Keratinocyte (primary cell): ENCODE measurements at regions not wholly inside any gene's neighbourhood (a gene's known extent, or its start where the extent isn't known, plus 50 kb on each side); places are given as distances from the start of the nearest gene placed in this dataset.

Source experiments
- DNase-seq: peaks from one replicate; pipeline ENCODE4 v3.0.0-alpha.2; 2011; ENCODE audit warnings: low read depth, missing footprints, low spot score
- FAIRE-seq: peaks from 2 replicates; lab custom pipeline; 2011; peaks lifted over from hg19 to GRCh38; lab: Jason Lieb, UNC
- H2AFZ ChIP-seq: 2 replicates; pipeline ENCODE4 v1.6.0; 2012; ENCODE audit warnings: low read length, control low read depth, inconsistent platforms; ENCODE audit not compliant: control insufficient read depth
- H3K27ac ChIP-seq: 2 replicates; pipeline ENCODE4 v1.5.1; 2011; ENCODE audit warnings: low read length; ENCODE audit not compliant: control insufficient read depth, insufficient read depth
- H3K27me3 ChIP-seq: 3 replicates; pipeline ENCODE4 v1.6.0; 2011; ENCODE audit warnings: low read length; ENCODE audit not compliant: control insufficient read depth, insufficient read depth; ENCODE audit errors: extremely low read depth
- H3K36me3 ChIP-seq, 2 experiments: 2 replicates in 1 of 2; 3 replicates in 1 of 2; pipeline ENCODE4 v1.5.1; 2011; ENCODE audit warnings: low read length in 2 of 2, mild to moderate bottlenecking in 1 of 2; ENCODE audit not compliant: control insufficient read depth in 2 of 2, insufficient read depth in 2 of 2; ENCODE audit errors: extremely low read depth in 1 of 2
- H3K4me1 ChIP-seq: 3 replicates; pipeline ENCODE4 v1.5.1; 2011; ENCODE audit warnings: low read length; ENCODE audit not compliant: control insufficient read depth, insufficient read depth; ENCODE audit errors: extremely low read depth
- H3K4me2 ChIP-seq: 3 replicates; pipeline ENCODE4 v1.6.0; 2011; ENCODE audit warnings: low read depth, low read length; ENCODE audit not compliant: control insufficient read depth, insufficient read depth; ENCODE audit errors: extremely low read depth
- H3K4me3 ChIP-seq, 3 experiments: fragments of 200-600 bp in 1 of 3; sonication (generic) in 1 of 3; 2 replicates in 2 of 3; 3 replicates in 1 of 3; pipeline ENCODE4 v1.5.1; 2011 to 2016; ENCODE audit warnings: low read length in 3 of 3, mild to moderate bottlenecking in 3 of 3, control low read depth in 2 of 3, inconsistent platforms in 1 of 3, low read depth in 1 of 3, mixed read lengths in 1 of 3, mixed run types in 1 of 3, moderate library complexity in 1 of 3; ENCODE audit not compliant: control insufficient read depth in 2 of 3, insufficient read depth in 2 of 3; ENCODE audit errors: extremely low read depth in 1 of 3
- H3K79me2 ChIP-seq: 2 replicates; pipeline ENCODE4 v1.6.0; 2012; ENCODE audit warnings: low read length; ENCODE audit not compliant: control insufficient read depth, insufficient read depth
- H3K9ac ChIP-seq: 3 replicates; pipeline ENCODE4 v1.6.0; 2011; ENCODE audit warnings: low read length; ENCODE audit not compliant: control insufficient read depth, insufficient read depth; ENCODE audit errors: extremely low read depth
- H3K9me1 ChIP-seq: 3 replicates; pipeline ENCODE4 v1.6.0; 2011; ENCODE audit warnings: low read length; ENCODE audit not compliant: control insufficient read depth, insufficient read depth; ENCODE audit errors: extremely low read depth
- H3K9me3 ChIP-seq: 2 replicates; pipeline ENCODE4 v1.5.1; 2012; ENCODE audit warnings: low read depth, low read length; ENCODE audit not compliant: control insufficient read depth
- H4K20me1 ChIP-seq: 3 replicates; pipeline ENCODE4 v1.6.0; 2011; ENCODE audit warnings: low read length; ENCODE audit not compliant: control insufficient read depth, insufficient read depth; ENCODE audit errors: extremely low read depth
- EZH2 ChIP-seq: IDR thresholded peaks from one replicate; pipeline ENCODE4 v1.6.1; 2012; ENCODE audit warnings: inconsistent platforms, mild to moderate bottlenecking, low read length, moderate library complexity
- dilution Hi-C: fragments of 300-500 bp; cut with MboI; formaldehyde crosslinking; loops from one replicate; pipeline ENCODE4 v1.7.0; 2020; ENCODE audit warnings: low sequenced_read_pairs; ENCODE audit not compliant: extremely low pct_ligation_motif_present
- TF ChIP-seq, protein P1 (sequence below), 3 experiments: IDR thresholded peaks in 1 of 3; conservative IDR thresholded peaks in 1 of 3; optimal IDR thresholded peaks in 1 of 3; 2 replicates in 2 of 3; 3 replicates in 1 of 3; pipeline versions ENCODE3 to v1.5.1; 2011; ENCODE audit warnings: low read length in 3 of 3, mild to moderate bottlenecking in 3 of 3, moderate library complexity in 2 of 3, control low read depth in 1 of 3, inconsistent platforms in 1 of 3; ENCODE audit not compliant: insufficient read depth in 2 of 3; ENCODE audit errors: extremely low read depth in 1 of 3

DNA sequence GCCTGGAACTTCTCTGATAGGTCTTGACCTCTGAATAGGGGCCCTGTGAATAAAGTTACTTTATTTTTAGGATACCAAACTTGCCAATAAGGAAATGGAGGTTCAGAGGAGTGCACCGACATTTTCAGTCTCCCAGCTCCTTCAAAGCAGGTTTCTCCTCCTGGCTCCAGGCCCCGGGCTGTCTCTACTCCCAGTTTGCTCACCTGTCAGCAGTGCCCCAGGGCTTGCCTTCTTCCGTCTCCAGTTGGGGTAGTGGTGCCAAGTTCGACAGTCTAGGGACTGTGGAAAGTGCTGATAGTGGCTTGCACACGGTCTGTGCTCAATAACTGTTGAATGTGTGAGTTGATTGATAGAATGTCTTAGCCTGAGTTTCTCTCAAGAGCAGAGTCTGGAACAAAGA, 149.2 kb downstream of the ACTL8 start:
- Histone ChIP-seq H3K4me3 (no peak overlapping the region), H3K9me3 (no peaks in the 10 kb centered on the region), H3K27ac (no peak overlapping the region), H3K36me3 (no peaks in the 10 kb centered on the region), H2AFZ (no peak overlapping the region), H4K20me1 (no peaks in the 10 kb centered on the region), H3K79me2 (no peaks in the 10 kb centered on the region), H3K4me1 (no peaks in the 10 kb centered on the region), H3K9me1 (no peaks in the 10 kb centered on the region), H3K27me3 (no peaks in the 10 kb centered on the region), H3K9ac (no peak overlapping the region), H3K4me2 (no peak overlapping the region)
- dilution Hi-C loops, result no loop called here
- DNase-seq (no peak), FAIRE-seq (no peak)
- TF ChIP-seq EZH2, result no peak
- TF ChIP-seq, protein P1, sequence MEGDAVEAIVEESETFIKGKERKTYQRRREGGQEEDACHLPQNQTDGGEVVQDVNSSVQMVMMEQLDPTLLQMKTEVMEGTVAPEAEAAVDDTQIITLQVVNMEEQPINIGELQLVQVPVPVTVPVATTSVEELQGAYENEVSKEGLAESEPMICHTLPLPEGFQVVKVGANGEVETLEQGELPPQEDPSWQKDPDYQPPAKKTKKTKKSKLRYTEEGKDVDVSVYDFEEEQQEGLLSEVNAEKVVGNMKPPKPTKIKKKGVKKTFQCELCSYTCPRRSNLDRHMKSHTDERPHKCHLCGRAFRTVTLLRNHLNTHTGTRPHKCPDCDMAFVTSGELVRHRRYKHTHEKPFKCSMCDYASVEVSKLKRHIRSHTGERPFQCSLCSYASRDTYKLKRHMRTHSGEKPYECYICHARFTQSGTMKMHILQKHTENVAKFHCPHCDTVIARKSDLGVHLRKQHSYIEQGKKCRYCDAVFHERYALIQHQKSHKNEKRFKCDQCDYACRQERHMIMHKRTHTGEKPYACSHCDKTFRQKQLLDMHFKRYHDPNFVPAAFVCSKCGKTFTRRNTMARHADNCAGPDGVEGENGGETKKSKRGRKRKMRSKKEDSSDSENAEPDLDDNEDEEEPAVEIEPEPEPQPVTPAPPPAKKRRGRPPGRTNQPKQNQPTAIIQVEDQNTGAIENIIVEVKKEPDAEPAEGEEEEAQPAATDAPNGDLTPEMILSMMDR (optimal IDR thresholded peaks at IDR 0.05 in 1 of 3, IDR thresholded peaks at IDR 0.05 in 1 of 3, conservative IDR thresholded peaks at IDR 0.05 in 1 of 3; ENCODE audit: extremely low read depth in 1 of 3, insufficient read depth in 2 of 3, low read length in 3 of 3), result no peak

DNA sequence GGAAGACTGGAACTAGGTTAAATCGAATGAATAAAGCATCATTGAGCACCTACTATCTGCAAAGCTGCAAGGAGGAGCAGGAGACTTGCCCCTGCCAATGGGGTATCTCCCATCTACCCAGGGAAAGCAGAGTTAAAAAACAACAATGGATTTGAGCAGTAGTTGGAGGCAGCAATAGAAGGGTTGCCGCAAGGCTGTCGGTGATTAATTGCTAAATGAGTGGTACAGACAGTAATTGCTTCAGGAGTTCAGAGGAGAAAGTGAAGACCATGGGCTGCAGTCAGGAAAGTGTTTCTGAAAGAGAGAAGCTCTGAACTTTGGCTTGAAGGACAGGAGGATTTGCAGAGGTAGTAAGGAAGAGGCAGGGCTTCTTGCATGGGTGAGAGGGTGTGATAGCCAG, 152.9 kb downstream of the ACTL8 start:
- no peaks in the 10 kb centered on the region for H3K4me1 ChIP-seq
- no peak overlapping the region for H3K4me3 ChIP-seq
- no peak overlapping the region for H2AFZ ChIP-seq
- TF ChIP-seq, protein P1 (optimal IDR thresholded peaks at IDR 0.05 in 1 of 3, IDR thresholded peaks at IDR 0.05 in 1 of 3, conservative IDR thresholded peaks at IDR 0.05 in 1 of 3; ENCODE audit: extremely low read depth in 1 of 3, insufficient read depth in 2 of 3, low read length in 3 of 3), result no peak
- TF ChIP-seq EZH2, result no peak
- dilution Hi-C loops, result no loop called here
- DNase-seq (no peak), FAIRE-seq (no peak)
- no peaks in the 10 kb centered on the region for H3K27me3 ChIP-seq
- no peaks in the 10 kb centered on the region for H3K9me1 ChIP-seq
- H3K9me3 ChIP-seq, result no peaks in the 10 kb centered on the region
- no peaks in the 10 kb centered on the region for H3K79me2 ChIP-seq
- H3K4me2 ChIP-seq, result no peak overlapping the region
- no peaks in the 10 kb centered on the region for H4K20me1 ChIP-seq
- no peak overlapping the region for H3K9ac ChIP-seq
- H3K27ac ChIP-seq, result no peak overlapping the region
- H3K36me3 ChIP-seq, result no peaks in the 10 kb centered on the region
